PC-9 (cell line): ENCODE measurements at regions not wholly inside any gene's neighbourhood (a gene's known extent, or its start where the extent isn't known, plus 50 kb on each side); places are given as distances from the start of the nearest gene placed in this dataset.

Source experiments
- BruUV-seq: library from RNA; stranded (reverse); fragments of 400-500 nt; replicated peaks from 2 replicates; lab custom pipeline; 2021; lab: Mats Ljungman, UMichigan
- CTCF ChIA-PET: fragments of 300-600 bp; sonication (Branson Sonifier 250); formaldehyde crosslinking; loops from one replicate; lab custom pipeline; 2022; ENCODE audit warnings: antibody characterized with exemption; lab: Charles Lee
- POLR2A ChIA-PET: fragments of 300-600 bp; sonication (Branson Sonifier 250); formaldehyde crosslinking; loops from one replicate; lab custom pipeline; 2022; ENCODE audit warnings: antibody characterized with exemption; ENCODE audit not compliant: unreplicated experiment; lab: Charles Lee
- DNase-seq, 2 experiments: peaks; one replicate each; pipeline versions ENCODE4 v3.0.0 to v3.0.0-alpha.2; 2015 to 2022; ENCODE audit warnings: mixed read lengths in 1 of 2
- H2AFZ ChIP-seq: fragments of 200-600 bp; sonication (generic); 2 replicates; pipeline ENCODE4 v1.8.1; 2017; ENCODE audit warnings: antibody characterized with exemption
- H3F3A ChIP-seq: fragments of 200-600 bp; sonication (generic); 2 replicates; pipeline ENCODE4 v1.8.1; 2017; ENCODE audit warnings: antibody characterized with exemption, mild to moderate bottlenecking, low read depth; ENCODE audit not compliant: insufficient read depth
- H3K27ac ChIP-seq: fragments of 200-600 bp; sonication (generic); 2 replicates; pipeline ENCODE4 v1.6.1; 2016; ENCODE audit warnings: mixed run types
- H3K27me3 ChIP-seq: fragments of 200-600 bp; sonication (generic); 2 replicates; pipeline ENCODE4 v1.6.1; 2016; ENCODE audit warnings: low read depth, mixed run types; ENCODE audit not compliant: insufficient read depth
- H3K36me3 ChIP-seq: fragments of 200-600 bp; sonication (generic); 2 replicates; pipeline ENCODE4 v1.6.1; 2016; ENCODE audit warnings: low read depth, mixed run types
- H3K4me1 ChIP-seq: fragments of 200-600 bp; sonication (generic); replicated peaks from 2 replicates; pipeline ENCODE4 v1.6.1; 2016; ENCODE audit warnings: mixed run types; ENCODE audit not compliant: insufficient read depth
- H3K4me2 ChIP-seq: fragments of 200-600 bp; sonication (generic); 2 replicates; pipeline ENCODE4 v1.6.1; 2017; ENCODE audit warnings: mixed run types
- H3K4me3 ChIP-seq: fragments of 200-600 bp; sonication (generic); 2 replicates; pipeline ENCODE4 v1.6.1; 2016; ENCODE audit warnings: mixed run types
- H3K79me2 ChIP-seq: fragments of 200-600 bp; sonication (generic); 2 replicates; pipeline ENCODE4 v1.6.1; 2017; ENCODE audit warnings: low read depth, mixed run types
- H3K9me2 ChIP-seq: fragments of 200-600 bp; sonication (generic); 2 replicates; pipeline ENCODE4 v1.8.1; 2017; ENCODE audit warnings: mild to moderate bottlenecking; ENCODE audit not compliant: insufficient read depth
- H3K9me3 ChIP-seq: fragments of 200-600 bp; sonication (generic); 2 replicates; pipeline ENCODE4 v1.8.1; 2016; ENCODE audit warnings: low read depth; ENCODE audit not compliant: insufficient read depth
- H4K20me1 ChIP-seq: fragments of 200-600 bp; sonication (generic); 2 replicates; pipeline ENCODE4 v1.8.1; 2017; ENCODE audit not compliant: insufficient read depth
- CTCF ChIP-seq: fragments of 200-600 bp; sonication (generic); conservative IDR thresholded peaks from 2 replicates; pipeline ENCODE4 v1.6.1; 2017; ENCODE audit warnings: mixed run types, antibody characterized with exemption, mild to moderate bottlenecking, moderate library complexity
- EZH2 ChIP-seq: fragments of 200-600 bp; sonication (generic); IDR thresholded peaks from 2 replicates; pipeline ENCODE4 v1.8.0; 2017; ENCODE audit warnings: antibody characterized with exemption, low read depth
- intact Hi-C: fragments of 100-400 bp; cut with micrococcal nuclease; formaldehyde crosslinking; loops from one replicate; pipeline ENCODE4 v1.10.0; 2022; ENCODE audit not compliant: unreplicated experiment

GRCh38 chr1:10866321-10867093 is 70.1 kb upstream of the CASZ1 start:
- no peaks in the 10 kb centered on the region for H3F3A ChIP-seq
- H3K4me1 ChIP-seq = no peaks in the 10 kb centered on the region
- DNase-seq = no peak
- peak overlapping the region; percentile 69 for H3K4me2 ChIP-seq
- no peak overlapping the region for H3K27ac ChIP-seq
- peak overlapping the region; percentile 18; the same call in 1 of the 2 replicates for H3K4me3 ChIP-seq
- TF ChIP-seq CTCF = no peak
- TF ChIP-seq EZH2 = no peak
- ChIA-PET CTCF (interaction anchor here (0.5 to 0.7 kb wide), 5 partner anchors 42 to 372 kb away, joined by 3 to 13 read pairs (median 5); no protein-coding TSS in a partner anchor), POLR2A (no interaction called here)
- H3K79me2 ChIP-seq = no peaks in the 10 kb centered on the region
- no peaks in the 10 kb centered on the region for H3K27me3 ChIP-seq
- no peaks in the 10 kb centered on the region for H4K20me1 ChIP-seq
- no peak overlapping the region for H2AFZ ChIP-seq
- no peaks in the 10 kb centered on the region for H3K9me3 ChIP-seq
- H3K36me3 ChIP-seq = no peaks in the 10 kb centered on the region
- intact Hi-C loops = loop anchor here (2.0 to 5.0 kb wide), 4 partner anchors 36 to 354 kb away; no protein-coding TSS in a partner anchor
- H3K9me2 ChIP-seq = no peaks in the 10 kb centered on the region
- BruUV-seq = no TSS peak

GRCh38 chr1:10867138-10867721 is 70.8 kb upstream of the CASZ1 start:
- TF ChIP-seq EZH2 = no peak
- TF ChIP-seq CTCF = peak; percentile 51; the same call in 1 of the 2 replicates
- peak overlapping the region; percentile 51; the same call in 1 of the 2 replicates for H3K4me3 ChIP-seq
- ChIA-PET CTCF (interaction anchor here (0.5 to 0.7 kb wide), 3 partner anchors 58 to 347 kb away, joined by 4 to 13 read pairs (median 12); no protein-coding TSS in a partner anchor), POLR2A (interaction anchor here (0.6 kb wide), 1 partner anchor 148 kb away, joined by 4 read pairs; no protein-coding TSS in a partner anchor)
- H3K36me3 ChIP-seq = no peaks in the 10 kb centered on the region
- BruUV-seq = no TSS peak
- intact Hi-C loops = loop anchor here (2.0 to 5.0 kb wide), 4 partner anchors 35 to 355 kb away; no protein-coding TSS in a partner anchor
- no peaks in the 10 kb centered on the region for H3K79me2 ChIP-seq
- no peaks in the 10 kb centered on the region for H4K20me1 ChIP-seq
- peak in 1 of 2 experiments; percentile 60 for DNase-seq
- no peaks in the 10 kb centered on the region for H3K9me2 ChIP-seq
- no peaks in the 10 kb centered on the region for H3K9me3 ChIP-seq
- no peaks in the 10 kb centered on the region for H3K4me1 ChIP-seq
- H3K27me3 ChIP-seq = no peaks in the 10 kb centered on the region
- no peak overlapping the region for H3K27ac ChIP-seq
- peak overlapping the region; percentile 84 for H3K4me2 ChIP-seq
- H3F3A ChIP-seq = no peaks in the 10 kb centered on the region
- peak overlapping the region; percentile 81 for H2AFZ ChIP-seq

- no peaks in the 10 kb centered on the region for H3K9me2 ChIP-seq
Observed at GRCh38 chr1:10867914-10868598, 71.6 kb upstream of the CASZ1 start.

More at GRCh38 chr1:10867914-10868598, 71.6 kb upstream of the CASZ1 start:
- TF ChIP-seq CTCF (no peak), EZH2 (no peak)
- Histone ChIP-seq H3K4me3 (no peak overlapping the region), H2AFZ (no peak overlapping the region), H3K4me2 (peak overlapping the region; percentile 84; the same call in 1 of the 2 replicates), H3K9me3 (no peaks in the 10 kb centered on the region), H3K27ac (no peak overlapping the region), H3F3A (no peaks in the 10 kb centered on the region), H3K27me3 (no peaks in the 10 kb centered on the region), H3K79me2 (no peaks in the 10 kb centered on the region), H3K36me3 (no peaks in the 10 kb centered on the region), H4K20me1 (no peaks in the 10 kb centered on the region), H3K4me1 (no peaks in the 10 kb centered on the region)
- POLR2A ChIA-PET = interaction anchor here (0.6 kb wide), 1 partner anchor 149 kb away, joined by 4 read pairs; no protein-coding TSS in a partner anchor
- BruUV-seq = no TSS peak
- intact Hi-C loops = loop anchor here (2.0 to 5.0 kb wide), 4 partner anchors 34 to 356 kb away; no protein-coding TSS in a partner anchor
- CTCF ChIA-PET = no interaction called here
- DNase-seq = no peak
